SKM-1 treated with dmso at 0.1 percent for 144 hours (cell line): ENCODE measurements at regions not wholly inside any gene's neighbourhood (a gene's known extent, or its start where the extent isn't known, plus 50 kb on each side); places are given as distances from the start of the nearest gene placed in this dataset.
"Not testable (repeated sequence)": the region's sequence is repeated elsewhere in the genome, so short reads cannot be mapped to it uniquely, and the experiment has no call there.

Experiments used
- DNase-seq: peaks from one replicate; lab custom pipeline; 2025; ENCODE audit not compliant: unreplicated experiment; lab: John Stamatoyannopoulos, UW

DNA sequence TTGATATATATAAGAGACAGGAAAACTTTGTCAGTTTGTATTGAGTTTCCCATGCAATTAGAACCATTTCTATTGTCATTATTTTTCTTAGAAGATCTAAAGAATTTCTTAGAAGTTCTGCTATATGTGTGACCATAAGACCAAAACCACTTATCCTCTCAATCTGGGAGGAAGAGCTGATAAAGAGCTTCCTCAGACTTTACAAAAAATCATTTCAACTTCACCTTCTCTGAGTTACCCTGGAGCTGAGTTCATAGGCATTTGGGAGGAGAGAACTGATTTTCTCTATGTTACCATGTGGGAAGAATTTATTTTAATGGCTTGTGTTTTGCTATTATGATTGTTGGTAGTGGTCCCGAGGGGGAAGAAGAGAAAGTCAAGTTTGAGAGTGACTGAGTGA, 329.3 kb downstream of the GPD2 start:
- DNase-seq: no peak

DNA sequence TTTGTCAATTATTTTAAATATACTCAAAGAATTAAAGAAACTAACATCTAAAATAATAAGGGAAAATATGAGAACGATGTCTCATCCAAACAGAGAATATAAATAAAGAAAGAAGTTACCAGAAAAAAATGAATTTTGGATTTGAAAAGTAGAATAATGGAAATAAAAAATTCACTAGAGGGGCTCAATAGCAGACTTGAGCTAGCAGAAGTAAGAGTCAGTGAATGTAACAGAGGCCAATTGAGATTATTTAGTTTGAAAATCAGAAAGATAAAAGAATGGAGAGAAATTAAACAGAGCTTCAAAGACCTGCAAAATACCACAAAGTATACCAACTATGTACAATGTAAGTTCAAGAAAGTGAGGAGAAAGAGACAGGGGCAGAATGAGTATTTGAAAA, 333.6 kb downstream of the GPD2 start:
- no peak for DNase-seq

DNA sequence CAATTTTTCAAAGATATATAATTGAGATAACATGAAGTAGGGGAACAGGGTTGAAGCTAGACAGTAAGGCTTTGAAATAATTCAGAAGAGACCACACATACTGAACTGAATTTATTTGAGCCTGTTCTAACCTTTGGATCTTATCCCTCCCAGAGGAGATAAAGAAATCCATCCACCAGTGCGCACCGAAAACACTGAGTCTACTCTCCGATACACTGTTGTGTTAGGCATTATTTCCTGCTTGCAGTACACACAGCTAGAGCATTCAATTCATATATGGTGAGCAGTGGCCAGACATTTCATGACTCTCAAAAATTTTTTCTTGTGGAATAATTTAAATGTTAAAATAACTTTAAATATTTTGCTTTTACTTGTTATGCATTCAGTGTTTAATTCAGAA, 342.7 kb downstream of the GPD2 start:
- no peak for DNase-seq

DNA sequence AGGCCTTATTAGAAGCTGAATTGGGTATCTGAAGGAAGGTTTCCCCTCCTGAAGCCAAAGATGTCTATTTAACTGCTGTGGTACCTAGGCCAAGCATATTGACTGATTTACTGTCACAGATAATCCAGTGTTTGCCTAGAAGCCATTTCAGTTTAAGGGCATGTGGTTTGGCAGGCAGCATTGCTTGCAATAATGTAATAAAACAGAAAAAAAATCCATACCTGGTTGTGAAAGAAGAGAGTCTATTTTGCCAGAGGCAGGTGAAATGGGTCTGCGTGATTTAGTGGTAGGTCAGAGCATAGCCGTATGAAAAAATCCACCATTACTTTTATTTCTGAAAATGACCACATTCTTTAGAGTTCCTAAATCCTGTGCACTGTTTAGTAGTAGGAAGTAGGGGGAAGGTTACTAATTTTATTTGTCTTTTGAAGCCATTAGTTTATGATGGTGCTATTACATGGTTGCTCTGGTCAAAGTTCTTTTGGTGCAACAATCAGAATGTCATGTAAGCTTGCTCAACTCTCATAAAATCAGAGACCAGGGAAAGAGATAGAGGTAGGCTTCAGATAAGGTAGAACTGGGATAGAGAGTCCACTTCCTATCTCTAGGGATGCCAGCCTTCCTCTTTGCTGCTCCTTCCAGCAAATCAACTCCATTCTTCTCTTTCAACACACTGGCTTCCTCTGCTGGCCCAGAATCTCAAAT, 343.4 kb downstream of the GPD2 start:
- no peak for DNase-seq

DNA sequence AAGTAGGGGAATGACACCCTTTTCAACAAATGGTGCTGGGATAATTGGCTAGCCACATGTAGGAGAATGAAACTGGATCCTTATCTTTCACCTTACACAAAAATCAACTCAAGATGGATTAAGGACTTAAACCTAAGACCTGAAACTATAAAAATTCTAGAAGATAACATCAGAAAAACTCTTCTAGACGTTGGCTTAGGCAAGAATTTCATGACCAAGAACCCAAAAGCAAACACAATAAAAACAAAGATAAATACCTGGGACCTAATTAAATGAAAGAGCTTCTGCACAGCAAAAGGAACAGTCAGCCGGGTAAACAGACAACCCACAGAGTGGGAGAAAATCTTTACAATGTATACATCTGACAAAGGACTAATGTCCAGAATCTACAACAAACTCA, 345.5 kb downstream of the GPD2 start:
- not testable (repeated sequence) for DNase-seq

DNA sequence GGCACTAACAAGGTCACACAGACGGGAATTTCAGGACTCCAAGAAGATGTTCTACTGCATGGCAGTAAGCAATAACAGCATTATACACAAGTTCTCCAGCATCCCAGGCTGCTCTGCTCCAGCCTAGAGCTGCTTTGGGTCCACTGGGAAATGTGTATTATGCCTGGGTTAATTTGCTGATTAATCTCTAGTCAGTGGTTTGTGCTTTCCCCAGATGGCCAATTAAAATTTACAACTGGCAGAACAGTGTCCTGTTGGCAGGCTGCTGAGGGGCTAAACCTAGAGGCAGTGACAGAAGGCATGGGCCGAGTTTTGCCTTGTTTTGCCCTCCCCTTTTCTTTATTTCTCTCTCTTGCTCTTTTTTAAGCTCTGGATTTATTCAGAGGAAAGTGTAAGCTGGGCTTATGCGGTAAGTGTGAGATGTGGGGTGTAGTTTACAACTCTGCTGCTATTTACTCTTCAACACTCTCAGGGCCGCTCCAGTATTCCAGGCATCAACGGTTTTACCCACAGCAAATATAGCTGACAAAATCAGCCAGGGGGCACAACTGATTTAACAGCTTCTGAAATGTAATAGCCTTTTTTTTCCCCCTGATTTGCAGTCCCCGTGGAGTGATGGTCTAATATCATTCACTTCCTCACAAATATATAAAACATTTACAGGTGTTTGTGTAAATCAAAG, 348.0 kb downstream of the GPD2 start:
- no peak for DNase-seq

DNA sequence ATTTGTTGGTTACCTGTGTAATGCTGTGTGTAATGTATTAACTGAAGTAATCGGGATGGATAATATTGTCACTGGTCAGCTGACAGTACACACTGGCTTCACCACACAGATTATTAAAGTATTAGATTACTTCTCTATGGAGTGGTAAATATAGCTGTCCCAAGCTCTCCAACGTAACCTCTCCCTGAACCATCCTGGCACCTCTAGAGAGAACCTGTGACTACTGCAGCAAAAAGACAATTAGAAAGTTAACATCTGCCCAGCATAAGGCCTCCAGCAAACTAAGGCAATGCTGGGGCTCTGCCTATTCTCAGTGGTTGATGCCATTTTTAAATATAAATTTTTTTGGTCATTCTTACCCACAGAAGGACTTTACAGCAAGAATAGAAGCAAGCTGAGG, 351.3 kb downstream of the GPD2 start:
- DNase-seq: no peak

DNA sequence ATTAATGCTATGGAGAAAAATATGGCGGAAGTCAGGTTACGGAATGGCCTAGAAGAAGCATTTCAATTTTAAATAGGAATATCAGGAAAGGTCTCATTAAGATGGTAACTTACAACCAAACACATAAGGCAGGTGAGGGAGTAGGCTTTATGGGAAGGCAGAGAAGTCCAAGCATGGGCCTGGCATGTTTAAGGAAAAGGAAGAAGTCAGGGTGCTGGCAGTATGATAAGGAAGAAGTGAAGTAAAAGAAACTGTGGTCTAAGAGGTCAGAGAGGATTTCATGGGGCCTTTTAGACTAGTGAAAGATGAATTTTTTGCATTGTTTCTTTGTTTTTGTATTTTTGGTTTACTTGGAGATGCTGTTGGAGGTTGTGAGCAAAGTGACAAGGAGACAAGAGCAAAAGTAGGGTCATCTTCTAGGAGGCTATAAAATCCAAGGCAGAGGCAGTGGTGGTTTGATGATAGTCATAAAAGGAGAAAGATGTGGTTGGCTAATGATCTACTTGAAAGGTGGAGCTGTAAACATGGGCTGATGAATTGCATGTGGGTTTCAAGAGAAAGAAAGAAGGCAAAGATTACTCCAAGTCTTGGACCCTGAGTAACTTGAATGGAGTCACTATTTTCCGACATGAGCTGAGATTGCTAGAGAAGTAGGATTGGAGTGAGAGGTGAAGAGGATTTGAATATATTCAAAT, 354.3 kb downstream of the GPD2 start:
- DNase-seq: no peak

DNA sequence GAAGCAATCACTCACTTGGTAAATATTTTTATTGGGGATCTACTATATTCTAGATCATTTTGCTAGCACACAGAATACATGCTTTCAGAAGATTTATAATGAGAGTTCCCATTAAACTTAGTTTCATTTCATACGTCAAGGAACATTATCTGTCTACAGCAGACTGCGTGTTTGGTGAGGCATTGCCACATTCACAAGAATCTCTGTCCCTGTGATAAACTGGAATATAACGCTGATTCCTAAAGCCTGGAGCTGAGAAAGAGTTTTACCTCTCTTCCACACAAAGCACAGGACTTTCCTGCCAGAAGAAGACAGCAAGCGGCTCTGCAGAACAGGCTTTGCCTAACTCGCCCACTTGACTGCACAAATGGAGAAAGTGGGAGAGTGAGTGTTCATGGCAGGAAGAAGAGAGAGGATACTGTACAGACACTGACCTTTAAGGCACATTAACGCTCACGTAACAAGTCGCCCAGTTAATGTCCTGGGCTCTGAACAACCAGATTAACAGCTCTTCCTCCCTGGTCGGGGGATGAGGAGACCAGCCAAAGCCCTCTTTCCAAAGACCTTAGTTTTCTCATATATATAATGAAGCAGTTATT, 356.2 kb downstream of the GPD2 start:
- no peak for DNase-seq

DNA sequence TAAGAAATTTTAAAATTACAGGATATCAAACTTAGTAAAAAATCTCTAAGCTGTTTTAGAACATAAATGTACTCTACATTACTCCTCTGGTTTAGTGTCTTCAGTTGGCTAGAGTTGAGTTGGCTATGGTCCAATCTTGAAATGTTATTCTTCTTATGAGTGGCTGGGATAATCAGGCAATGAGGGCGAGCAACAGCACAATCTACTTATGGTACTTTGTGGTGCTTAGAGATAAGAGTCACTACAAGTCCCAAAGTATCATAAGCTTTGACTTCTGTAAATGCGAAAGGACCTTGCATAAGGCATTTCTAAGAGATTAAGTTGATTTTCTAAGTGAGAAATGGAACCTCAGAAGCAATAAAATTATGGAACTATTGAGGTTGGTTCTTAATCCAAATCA, 361.7 kb downstream of the GPD2 start:
- no peak for DNase-seq

DNA sequence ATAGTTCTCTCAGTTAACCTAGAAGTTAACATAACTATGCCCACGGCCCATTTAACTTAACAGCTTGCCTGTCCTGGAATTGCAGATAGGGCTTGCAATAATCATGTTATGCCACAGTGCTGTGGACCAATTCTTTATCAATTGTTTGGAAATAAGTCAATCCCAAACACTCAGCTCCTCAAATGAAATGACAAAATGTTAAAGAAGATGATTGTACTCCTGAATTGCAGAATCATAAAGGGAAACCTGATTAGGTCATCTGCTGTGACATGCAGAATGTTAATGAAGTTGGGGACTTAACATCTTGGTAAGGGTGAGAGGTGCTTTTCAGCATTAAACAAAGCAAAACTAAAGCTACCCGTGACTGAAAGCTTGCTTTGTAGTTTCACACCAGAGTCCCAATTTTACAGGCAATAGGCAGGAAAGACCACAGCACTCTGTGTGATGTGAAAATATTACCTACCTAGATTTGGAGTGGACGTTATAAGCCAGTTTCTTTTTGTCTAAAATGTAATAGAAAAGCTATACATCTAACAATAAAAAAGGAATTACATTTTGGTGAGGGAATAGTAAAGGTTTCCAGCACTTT, 364.0 kb downstream of the GPD2 start:
- DNase-seq: no peak

DNA sequence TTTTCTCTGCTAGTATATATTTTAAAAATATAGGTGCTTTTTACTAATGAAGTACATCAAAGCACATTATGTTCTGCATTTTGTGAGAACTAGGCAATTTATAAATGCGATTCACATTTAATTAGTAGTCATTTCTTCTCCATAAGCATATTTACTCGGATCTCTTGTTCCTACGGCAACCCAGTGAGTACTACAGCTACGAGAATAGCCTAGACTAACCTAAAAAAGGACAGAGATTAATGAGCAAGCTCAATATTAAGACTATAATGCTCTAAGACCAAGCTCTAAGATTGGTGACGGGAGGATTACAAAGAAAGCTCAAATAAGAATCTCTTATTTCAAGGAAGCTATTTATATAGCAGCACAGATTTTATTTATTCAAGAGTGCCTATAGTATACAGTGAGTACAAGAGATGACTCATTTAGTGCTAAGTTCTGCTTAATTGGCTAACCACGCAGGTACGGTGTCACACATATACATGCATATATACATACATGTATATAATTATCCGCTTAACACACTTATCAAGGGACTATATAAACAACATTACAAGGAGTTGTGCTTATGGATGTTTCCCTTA, 364.7 kb downstream of the GPD2 start:
- DNase-seq: no peak

DNA sequence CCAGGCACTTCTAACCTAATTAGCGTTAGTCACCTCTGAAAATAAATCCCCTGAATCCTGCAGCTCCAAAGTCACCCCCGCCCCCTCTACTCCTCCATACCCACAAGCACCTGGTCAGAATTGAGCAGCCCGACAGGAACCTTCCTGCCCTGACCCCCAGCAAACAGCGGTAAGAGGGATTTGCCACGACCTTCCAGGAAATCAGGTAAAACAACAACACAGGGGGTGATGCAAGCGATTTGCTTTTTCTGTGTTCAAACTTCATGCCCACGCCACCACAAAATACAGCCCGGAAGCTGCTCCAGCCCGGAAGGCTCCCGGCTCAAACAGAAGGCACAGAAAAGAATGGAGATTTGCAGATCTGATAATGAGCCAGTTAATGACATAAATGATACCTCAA, 367.1 kb downstream of the GPD2 start:
- DNase-seq: no peak

DNA sequence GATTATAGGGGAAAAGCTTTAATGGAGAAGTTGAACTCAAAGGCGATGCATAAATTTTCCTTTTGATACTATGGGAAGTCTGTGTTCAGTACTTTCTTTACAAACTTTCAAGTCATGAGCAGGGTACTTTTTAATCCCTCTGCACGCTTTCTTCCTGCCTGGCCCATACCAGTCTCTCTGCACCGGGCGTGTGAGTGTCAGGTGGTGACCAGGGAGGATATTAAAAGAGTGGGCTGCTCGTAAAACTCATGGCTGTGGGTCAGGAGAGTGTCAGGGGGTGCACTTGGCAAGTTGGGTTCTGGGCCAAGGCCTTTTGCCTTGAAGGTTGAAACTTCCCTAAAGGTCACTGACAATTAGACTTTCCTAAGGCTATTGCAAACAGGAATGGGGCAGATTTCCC, 367.8 kb downstream of the GPD2 start:
- no peak for DNase-seq

DNA sequence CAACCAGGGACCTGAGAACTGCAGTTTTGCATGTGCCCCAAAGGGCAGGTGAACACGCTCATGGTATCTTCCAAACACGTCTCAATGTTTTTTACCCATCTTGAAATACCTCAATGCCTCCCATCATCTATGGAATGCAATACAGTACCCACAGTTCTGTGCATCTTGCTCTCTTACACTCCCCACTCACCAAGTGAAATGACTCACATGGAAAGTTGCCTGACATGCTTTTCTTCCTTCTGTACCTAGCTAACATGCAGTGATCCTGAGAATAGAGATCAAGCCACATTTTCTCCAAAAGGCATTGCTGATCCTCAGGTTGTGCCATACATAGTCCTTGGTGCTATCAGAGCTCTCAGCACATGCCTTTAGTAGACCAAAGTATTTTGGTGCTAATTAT, 373.9 kb downstream of the GPD2 start:
- DNase-seq: no peak

DNA sequence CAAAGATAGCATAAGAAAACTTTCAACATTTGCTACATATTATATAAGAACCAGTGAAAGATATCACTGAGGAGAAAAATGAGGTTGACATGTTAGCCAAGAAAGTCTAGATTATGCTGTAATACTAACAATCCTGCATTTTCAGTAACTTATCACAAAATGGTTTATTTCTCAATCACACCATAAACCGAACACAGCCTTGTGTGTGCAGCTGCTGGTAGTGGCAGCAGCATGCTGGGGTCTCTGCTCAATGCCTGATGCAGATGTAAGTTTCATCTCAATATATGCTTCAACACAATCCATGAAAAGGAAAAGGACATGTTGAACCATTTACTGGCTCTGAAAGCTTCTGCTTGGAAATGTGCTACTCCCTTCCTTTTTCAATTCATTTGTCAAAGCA, 376.3 kb downstream of the GPD2 start:
- DNase-seq: no peak

DNA sequence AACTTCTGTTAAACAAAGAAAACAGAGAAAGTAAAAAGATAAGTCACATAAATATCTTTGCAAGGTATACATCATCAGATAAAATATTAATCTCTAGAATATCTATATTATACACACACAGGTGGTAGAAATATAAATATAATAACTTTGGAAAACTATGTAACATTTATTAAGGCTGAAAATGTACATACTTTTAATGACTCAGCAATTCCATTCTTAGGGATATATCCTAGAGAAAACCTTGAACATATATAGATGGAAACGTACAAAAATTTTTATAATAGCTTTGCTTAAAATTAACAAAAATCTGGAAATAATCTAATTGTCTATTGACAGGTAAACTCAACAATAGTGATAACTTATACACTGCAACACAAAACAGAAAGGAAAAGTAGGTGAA, 381.3 kb downstream of the GPD2 start:
- DNase-seq: no peak

DNA sequence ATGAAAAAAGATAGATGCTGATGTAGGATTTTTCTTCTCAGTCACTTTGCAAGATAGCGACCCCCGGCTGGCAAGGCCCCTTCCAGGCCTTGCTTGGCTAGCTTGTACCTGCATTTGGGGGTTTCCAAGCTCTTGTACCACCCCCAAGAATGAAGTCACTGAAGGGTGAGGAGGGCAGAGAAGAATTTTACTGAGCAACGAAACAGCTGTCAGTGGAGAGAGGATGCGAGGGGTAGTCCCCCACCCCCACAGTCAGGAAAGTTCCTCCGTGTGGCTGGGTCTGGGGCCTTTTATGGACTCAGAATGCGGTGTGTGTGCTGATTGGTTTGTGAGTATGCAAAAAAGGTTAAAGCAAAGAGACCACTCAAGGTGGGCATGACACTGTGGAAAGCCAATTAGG, 382.0 kb downstream of the GPD2 start:
- no peak for DNase-seq

DNA sequence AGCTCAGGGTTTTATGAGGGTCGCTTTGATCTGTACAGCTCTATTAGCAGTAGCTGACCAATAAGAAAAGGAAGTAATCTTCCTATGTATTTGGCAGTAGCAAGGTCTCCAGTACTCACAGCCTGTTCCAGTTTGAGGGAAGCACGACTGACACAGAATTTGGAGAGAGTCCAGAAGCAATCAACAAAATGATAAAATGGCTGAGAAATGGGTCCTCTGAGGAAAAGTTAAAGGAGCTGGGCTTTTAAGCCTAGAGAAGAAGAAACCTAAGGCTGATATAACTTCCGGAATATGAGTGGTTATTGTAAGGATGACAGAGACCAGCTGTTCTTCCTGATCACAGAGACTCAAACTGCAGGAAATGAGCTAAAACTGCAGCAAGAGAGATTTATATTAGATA, 382.8 kb downstream of the GPD2 start:
- DNase-seq: no peak

DNA sequence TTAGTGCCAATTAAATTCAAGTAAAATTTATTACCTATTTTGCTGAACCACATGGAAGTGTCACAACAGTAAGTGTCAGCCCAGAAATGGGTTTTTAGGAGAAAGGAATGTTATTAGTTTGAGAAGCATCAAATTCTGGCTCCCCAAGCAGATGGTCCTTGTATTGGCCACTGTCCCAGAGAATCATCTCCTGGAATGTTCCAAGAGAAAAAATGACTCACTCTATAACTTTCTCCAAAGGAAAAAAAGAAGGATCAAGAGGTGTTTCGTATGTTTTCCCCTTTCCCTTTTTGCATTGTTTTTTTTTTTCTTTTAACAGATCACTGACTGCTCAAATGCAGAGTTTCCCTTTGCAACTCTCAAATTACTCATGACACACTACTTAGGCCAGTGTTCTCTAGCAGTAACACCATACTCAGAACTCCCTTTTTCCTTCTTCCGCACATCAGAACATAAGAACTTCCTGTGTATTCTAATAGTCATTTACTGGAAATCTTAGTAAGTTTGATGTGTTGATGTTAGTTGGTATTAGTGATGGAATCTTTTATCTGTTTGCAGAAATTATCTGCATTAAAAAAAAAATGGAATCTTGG, 390.3 kb downstream of the GPD2 start:
- DNase-seq: no peak

DNA sequence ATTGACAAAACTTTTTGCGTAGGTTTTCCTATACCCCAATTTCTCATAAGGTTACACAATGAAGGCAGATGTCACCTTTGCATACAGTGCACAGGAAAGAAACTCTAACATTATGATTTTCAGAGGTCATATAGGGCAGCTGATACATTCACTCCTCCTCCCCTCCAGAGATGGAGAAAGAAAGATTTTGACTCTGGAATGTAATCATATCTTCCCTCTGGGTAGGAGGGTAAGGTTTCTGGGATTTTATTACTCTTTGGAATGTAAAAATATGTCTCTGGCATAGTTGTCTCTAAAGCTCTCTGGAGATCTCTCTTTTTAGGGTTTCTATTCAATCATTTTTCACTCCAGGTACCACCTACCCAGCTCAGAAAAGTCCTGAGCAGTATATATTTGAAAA, 398.3 kb downstream of the GPD2 start:
- DNase-seq: no peak
